GM19467 (cell line): ENCODE measurements at regions not wholly inside any gene's neighbourhood (a gene's known extent, or its start where the extent isn't known, plus 50 kb on each side); places are given as distances from the start of the nearest gene placed in this dataset.
"Not testable (repeated sequence)": the region's sequence is repeated elsewhere in the genome, so short reads cannot be mapped to it uniquely, and the experiment has no call there.

Experiments
- ATAC-seq: cut with Tn5 transposase; IDR thresholded peaks from one replicate; pipeline ENCODE4 v1.9.1; 2021; ENCODE audit warnings: mild to moderate bottlenecking, moderate library complexity; ENCODE audit not compliant: unreplicated experiment

DNA sequence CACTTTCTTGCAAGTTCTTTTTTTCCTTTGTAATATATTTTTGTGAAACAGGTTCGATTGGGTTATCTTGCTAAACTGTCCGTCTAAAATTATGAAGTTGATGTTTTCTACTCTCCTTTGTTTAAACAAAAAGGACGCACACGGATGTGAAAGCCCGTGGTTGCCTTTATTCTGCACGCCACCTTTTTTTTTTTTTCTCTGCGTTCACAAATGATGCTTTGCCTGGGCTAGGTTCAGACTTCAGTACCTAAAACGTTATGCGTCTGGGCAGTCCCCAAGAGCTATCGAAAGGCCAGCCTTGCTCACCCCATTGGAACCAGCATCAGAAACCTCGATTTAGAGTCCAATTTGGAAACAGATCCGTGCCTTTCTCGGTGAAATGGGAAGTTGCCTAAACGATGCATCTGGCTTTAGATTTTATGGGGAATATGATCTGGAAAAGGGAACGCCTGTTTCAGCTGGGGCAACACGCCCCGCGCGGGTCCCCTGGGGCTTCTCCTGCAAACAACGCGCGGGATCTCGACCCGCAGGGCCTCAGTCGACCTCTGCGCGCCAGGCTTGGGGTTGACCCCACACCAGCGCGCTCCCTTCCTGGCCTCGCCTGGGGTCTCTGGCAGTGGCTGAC lies 113.9 kb downstream of the KCNRG start:
- ATAC-seq, result no peak

DNA sequence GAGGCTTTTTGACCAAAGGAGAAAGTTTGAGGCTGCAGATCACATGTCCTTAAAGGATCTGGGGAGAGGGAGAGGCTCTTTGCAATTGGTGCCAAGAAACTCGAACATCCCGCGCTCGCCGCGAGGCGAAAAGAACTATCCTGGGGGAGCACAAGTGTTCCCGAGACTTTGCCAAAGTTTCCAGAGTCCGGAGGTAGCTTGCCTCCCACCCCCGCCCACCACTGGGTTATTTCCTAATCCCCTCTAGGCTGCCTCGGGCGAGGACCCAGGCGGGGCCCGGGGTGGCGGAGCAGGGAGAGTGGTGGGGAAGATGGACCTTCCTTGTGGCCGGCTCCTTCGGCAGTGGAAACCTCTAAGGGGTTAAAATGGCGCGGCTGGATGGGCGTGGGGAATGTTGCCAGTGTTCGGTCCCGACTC lies 114.5 kb downstream of the KCNRG start:
- ATAC-seq, result no peak

DNA sequence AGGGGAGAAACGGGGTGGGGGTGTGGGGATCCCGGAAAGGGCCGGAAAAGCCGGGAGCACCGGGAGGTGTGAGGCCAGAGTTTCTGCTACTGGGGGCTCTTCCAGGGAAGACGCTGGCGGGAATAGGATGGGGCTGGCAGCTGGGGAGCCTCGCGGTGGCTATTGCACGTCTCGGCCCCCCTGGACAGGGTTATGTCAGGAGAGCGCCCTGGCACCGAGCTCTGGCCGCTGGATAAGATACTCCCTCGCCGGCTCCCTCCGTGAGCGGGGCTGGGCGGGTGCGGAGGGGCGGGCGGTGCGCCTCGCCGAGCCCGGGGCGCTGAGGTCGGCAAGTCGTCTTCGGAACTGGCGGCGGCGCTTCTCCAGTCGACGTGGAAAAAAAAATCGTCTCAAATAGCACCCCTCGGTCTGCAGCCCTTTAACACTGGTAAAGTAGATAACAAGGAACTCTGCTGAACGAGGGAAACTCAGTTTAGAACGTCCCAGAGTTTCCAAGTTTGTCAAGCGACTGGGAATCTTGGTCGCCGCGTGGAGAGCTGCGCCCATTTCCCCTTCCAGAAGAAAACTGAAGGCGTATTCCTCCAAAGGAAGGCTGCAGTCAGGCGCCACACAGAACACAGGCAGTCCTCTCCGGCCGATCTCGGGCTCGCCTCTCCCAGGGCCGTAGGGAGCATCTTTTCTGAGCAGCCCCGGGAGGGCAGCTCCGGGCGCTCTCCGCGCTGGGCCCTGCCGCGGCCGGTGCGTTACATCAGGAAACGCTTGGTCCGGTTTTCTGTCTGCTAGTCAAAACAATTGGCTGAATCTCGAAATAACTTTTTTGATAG lies 115.1 kb downstream of the KCNRG start:
- ATAC-seq, result no peak

DNA sequence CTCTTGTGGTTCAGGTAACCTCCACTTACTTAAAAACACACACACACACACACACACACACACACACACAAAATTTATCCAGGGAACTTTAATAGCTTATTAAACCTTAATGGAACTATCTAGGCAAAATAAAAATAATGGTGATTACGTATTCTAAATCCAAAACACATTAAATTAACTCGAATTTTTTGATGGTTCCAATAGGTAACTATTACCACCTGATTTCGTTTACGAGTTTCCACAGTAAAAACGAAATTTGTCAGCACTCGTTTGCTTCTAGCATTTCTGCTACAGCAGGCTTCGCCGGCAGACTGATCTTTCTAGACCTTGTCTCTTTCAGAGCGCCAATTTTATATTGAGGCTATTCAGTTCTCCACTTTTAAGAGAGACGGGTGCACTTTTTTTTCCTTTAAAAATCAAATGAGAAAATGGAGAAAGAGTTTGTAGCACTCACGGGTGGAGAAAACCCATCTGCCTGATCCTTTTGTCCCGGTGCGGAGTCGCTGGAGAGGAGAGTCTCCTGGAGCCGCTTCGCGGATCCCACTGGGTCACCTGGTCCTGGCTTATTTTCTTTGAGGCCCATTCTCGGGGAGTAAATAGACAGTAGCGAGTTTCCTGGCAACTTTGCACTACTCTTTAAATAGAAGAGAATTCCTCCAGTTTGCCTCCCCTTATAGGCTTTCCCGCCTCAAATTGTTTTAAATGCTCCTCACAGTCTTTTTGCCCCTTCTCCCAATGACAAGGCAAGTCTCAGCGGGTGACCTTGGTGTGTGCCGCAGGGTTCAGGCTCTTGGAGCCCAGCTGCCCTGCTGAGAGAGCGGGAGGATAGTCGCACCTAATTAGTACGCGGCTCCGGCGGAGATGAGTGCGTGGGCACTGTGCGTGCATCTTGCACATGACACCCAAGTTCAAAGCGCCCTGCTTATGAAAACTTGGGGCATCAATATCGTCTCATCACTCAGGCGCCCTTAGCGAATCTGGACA lies 117.0 kb downstream of the KCNRG start:
- ATAC-seq, result no peak

DNA sequence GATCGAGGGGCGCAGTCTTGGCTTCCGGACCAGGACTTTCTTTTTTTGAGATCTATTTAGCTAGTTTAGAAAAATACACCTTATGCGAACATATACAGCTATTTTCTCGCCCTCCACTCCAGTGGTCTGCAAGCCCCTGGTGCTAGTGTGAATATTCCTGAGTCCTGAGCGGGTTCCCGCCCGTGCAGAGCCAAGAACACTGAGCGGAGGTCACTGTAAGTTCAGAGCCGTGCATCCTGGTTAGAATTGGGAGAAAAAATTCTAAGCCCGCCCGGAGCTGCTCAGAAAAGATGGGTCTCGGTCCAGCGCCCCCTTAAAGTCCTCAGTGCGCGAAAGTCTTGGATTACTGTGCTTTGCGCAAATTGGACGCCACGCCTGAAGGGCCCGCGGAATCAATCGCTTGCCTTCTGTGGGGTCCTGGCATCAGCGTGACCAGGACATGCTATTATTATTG lies 117.7 kb downstream of the KCNRG start:
- ATAC-seq, result no peak

DNA sequence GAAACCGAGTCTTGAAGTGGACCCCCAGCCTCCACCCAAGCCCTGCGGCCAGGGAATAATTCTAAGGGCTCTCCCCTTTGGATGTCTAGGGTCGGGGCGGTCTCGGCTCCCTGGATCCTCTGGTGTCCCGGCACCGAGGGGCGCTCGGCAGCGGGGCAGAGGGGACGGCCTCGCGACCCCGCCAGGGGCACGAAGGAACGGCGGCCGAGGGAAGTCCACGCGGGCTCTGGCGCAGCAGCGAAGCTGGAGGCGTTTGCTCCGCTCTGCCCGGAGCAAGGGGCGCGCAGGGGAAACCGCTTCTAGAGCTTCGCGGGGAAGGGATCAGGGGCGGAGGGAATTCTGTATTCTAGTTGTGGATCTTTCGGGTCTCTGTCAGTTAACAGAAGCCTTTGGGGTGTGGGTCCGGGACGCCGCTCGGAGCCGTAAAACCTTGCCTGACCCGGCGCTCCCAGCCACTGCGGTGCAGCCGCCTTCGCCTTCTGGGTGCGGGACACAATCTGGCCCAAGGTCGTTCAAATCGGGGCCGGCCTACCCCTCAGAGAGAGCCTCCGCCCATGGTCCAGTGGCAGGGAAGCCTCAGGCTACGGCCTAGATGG lies 118.2 kb downstream of the KCNRG start:
- ATAC-seq, result no peak

DNA sequence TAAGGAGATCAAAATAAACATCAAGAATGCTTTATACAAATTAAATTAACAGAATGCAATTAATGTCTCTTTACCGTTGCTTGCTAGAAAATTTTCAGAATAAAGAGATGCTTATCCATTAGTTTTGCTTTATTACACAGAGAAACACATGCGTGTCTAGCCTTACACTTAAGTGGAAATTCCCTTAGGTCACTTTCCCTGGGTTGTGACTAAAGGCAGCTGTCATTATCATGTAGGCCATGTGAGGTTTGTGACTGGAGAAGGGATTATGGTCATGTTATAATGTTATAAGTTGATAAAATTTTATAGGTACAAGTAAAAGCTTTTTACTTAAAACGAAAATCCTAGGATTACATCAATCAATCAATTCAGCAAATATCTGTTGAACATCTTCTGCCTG lies 121.0 kb downstream of the KCNRG start:
- no peak for ATAC-seq

DNA sequence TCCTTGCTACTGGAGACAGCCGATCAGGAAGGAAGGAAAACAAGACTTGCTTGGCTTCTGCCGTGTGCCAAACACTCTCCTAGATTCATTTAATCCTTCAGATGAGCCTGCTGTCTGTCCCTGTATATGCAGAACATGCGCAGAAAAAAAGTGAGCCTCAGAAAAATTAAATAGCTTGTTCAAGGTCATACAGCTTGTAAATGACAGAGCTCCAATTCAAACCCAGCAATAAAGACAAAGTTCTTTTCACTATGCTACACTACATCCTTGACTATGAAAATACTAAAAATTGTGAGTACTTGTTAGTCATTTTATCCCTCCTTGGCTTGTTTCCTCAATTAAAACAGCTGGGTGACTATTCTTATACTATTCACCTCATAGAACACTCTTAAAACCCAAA lies 121.4 kb downstream of the KCNRG start:
- no peak for ATAC-seq

DNA sequence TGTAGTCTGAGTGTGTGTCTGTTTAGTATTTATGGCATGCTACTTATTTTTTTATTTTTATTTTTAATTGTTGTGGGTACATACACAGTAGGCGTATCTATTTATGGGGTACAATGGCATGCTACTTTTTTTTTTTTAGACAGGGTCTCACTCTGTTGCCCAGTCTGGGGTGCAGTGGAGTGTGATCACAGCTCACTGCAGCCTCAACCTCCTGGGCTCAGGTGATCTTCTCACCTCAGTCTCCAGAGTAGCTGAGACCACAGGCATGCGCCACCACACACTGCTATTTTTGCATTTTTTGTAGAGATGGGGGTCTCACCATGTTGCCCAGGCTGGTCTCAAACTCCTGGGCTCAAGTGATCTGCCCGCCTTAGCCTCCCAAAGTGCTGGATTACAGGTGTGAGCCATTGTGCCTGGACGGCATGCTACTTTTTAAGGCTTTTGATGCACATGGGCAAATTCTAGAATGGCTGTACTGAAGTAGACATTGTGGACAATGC lies 124.2 kb downstream of the KCNRG start:
- not testable (repeated sequence) for ATAC-seq

DNA sequence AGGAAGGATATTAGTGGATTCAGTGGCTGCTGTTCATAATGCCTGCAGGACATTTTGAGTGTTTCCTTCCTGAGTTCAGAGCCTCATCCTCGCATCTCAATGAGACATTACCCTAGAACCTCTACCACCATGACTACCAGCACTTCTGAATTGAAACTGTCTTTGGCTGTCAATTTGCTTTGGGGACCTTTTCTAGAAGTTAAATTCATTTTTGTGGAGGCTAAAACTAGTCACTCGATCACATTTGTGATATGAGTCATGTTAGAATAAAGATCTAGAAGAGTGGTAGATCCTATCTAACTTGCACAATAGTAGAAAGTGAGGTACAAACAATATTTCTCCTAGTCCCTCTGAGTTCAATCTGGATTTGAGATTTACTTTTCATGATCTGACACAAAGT lies 124.9 kb downstream of the KCNRG start:
- ATAC-seq, result no peak

DNA sequence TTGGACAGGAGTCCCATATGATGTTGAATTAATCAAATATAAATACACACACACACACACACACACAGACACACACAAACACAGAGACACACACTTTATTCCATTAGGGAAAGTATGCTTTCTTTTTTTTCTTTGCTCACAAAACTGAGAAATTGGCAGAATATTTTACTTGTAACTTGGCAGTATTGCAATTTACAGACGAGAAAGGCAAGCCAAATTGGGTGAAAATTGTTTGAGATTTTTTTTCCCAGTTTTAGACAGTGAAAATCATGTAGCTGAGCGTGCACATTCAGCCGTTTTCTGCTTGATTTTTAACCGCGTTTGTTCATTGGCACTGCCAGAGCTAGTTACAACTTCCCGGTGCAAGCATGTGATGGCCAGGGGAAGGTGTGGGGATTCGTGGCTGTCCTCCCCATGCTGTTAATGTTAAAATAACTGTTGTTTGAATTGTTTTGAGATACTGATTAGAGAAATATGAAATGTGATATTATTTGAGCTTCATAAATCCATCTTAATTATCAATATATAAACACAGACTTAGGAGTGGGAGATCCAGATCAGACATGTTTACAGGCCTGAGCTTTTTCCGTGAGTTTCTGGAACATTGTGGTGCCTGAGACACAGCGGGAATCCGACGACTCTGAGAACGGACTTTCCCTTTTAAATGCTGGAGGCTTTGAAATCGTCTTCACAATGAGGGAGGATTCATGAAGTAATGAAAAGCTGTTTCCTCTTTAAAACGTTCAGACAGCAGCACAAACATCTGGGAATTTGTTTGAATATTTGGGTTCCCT lies 125.5 kb downstream of the KCNRG start:
- no peak for ATAC-seq

DNA sequence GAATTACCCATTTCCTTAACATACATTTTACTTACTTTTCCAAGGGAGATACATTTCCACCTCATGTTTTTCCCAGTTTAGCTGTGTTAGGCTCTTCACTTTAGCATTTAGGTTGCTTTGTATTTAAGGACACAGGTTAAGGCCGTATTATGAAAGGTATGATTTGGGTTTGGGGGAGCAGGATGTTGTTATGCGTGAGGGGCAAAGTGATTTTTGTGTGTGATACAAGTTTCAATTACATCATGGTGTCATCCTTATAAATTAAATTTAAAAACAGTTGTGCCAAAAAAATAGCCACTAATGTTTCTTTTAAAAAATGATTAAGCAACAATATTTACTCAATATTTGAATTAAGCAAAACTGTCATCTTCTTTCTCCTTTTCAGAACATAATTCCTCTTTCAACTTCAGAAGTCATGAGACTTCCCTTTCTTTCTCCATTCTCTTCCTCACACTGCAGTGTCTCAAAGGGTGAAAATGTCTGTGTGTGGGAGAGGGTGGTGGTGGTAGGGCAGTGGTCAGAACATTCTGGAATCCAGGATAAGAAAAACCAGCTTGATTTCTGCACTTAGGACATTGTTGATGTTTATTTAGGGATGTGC lies 126.2 kb downstream of the KCNRG start:
- ATAC-seq, result no peak

DNA sequence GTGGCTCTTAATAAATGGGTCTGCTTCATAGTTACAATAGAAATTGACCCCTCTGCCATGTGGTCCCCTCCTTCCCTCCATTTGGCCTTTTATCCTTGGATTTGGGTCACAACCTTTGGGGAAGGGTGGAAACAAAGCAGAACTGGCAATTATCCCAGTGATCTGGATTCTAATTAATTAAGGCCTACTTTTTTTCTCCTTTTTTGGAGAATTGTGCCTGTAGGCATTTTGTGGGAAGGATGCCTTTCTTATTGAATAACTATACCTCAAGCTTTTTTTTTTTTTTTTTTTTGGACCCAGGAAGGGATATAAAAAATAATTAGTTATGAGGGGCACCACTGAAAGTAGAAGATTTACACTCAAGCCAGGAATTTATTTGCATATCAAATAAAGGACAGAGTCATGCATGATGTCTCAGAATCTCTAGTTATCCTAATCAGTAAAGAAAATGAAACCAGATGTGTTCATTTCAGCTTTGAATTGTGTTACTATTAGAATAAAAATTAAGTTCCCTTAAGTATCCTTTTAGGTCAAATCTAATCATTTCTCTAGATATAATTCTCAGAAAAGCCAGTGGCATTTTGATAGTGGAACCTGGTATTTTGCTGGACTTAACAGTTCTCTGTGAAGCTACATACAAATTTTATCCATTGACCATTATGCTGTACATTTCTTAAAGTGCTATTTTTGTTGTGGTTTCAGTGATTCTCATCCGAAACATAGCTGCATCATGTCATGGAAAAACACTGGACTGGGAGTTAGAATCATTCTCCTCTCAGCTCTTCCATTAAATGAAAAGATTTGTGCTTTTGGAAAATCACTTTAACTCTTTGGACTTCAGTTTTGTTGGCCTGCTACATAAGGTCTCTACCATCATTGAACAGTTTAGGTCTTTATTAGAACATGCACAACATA lies 129.3 kb downstream of the KCNRG start:
- no peak for ATAC-seq

DNA sequence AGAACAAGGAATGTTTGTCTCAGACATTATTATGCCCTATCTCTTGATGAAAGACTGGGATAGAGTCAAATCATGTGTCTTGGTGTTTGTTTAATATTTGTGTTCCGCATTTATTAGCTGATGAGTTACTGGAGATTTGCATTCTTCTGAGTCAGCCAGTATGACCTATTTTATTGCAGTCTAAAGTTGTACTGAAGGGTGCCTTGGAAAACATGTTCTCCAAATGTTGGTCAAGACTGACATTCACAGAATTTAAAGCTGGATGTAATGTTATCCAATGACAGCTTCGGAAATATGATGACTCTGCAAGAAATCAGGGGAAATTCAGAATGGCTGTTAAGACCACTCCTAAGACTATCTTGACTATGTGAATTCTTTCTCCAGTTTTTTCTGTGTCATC lies 134.0 kb downstream of the KCNRG start:
- no peak for ATAC-seq

DNA sequence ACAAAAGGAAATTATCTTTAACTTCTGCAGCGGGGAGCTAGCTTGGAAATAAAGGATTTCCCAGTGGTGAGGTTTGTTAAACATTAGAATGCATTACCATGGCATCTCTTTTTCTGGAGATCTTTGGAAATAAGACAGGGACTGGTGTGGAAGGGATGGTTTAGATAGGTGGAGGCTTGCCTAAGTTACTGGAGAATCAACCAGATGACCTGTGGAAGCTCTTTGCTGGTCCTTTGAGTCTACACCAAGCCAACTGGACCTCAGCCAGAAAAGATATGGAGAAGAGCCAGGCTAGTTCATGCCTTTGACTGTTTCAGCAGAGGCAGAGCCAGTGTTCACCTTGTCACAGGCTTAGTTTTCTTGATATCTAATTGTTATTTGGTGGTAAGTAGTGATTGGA lies 134.7 kb downstream of the KCNRG start:
- ATAC-seq, result no peak

DNA sequence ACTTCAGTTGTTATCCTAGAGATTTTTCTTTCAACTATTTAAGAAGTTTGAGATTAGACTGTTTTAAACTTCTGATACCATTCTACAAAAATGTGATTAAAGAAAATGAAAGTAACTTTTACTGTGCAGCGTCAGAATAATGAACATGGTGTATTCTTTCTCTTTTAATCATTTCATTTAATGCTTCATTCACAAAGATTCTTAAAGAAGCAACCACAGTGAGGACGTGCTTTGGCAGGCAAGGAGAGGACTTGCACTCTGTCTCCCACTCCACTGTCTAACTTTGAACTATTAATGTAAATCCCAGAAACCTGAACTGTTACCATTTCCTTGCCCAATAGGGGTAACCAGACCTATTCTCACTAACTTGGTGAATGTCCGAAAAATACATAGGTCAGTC lies 137.0 kb downstream of the KCNRG start:
- no peak for ATAC-seq

DNA sequence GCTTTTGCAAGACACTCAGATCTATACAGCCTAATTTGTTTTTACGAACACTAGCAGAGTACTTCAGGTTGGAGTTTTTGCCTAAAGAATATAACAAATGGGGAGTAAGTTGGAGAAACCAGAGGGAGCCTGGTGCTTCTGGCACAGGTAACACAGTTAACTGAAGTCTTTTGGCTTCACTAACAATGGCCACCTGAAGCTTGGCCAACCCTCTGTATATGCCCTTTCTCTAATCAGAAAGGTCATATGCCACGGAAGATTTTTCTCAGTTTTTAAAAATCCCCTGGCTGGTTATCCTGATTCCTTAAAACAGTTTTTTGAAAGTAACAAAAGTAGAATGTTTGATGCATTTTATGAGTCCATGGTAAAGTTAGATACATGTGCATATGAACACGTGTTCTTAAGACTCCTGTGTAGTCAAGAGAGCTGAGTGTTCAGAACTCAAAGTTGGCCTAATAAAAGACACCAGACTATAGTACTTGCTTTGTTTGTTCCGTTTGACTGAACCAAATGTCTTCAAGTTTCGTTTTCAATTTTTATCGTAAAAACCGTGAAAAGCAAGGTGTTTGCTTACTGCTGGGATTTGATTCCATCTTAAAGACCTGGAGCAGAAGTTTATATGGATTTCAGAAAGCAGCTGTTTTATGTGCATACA lies 137.5 kb downstream of the KCNRG start:
- no peak for ATAC-seq

DNA sequence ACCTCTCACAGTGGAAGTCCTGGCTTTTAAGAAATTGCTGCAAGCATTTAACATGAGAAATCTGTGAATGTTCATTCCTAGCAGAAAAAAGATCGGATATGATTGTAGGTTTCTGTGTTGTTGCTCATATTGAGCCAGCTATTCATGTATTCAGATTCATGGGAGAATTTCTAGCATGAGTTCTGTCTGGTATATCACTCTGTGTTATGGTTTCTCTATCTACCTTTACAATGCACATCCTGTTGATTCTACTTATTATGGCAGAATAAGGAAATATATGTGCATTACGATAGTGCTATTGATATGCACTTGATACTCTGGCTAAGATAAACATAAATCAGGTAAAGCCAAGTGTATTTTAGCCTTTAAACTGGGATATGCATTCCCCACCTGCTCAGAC lies 138.2 kb downstream of the KCNRG start:
- no peak for ATAC-seq
